SJCRH30 (cell line): ENCODE measurements at regions not wholly inside any gene's neighbourhood (a gene's known extent, or its start where the extent isn't known, plus 50 kb on each side); places are given as distances from the start of the nearest gene placed in this dataset.
"Not testable (repeated sequence)": the region's sequence is repeated elsewhere in the genome, so short reads cannot be mapped to it uniquely, and the experiment has no call there.

ENCODE experiments used
- DNase-seq, 2 experiments: peaks; one replicate each; pipeline ENCODE4 v3.0.0-alpha.2; 2015 to 2020
- H3K27ac ChIP-seq: fragments of 250-450 bp; sonication (Bioruptor Pico); 2 replicates; pipeline ENCODE4 v1.5.1; 2020; ENCODE audit warnings: mild to moderate bottlenecking, moderate library complexity
- H3K27me3 ChIP-seq: fragments of 250-450 bp; sonication (Bioruptor Pico); 2 replicates; pipeline ENCODE4 v1.5.1; 2020; ENCODE audit warnings: mild to moderate bottlenecking, moderate library complexity
- H3K36me3 ChIP-seq: fragments of 250-450 bp; sonication (Bioruptor Pico); 2 replicates; pipeline ENCODE4 v1.5.1; 2020; ENCODE audit warnings: mild to moderate bottlenecking, moderate library complexity
- H3K4me1 ChIP-seq: fragments of 250-450 bp; sonication (Bioruptor Pico); 2 replicates; pipeline ENCODE4 v1.5.1; 2020; ENCODE audit warnings: mild to moderate bottlenecking, moderate library complexity
- H3K4me3 ChIP-seq: fragments of 250-450 bp; sonication (Bioruptor Pico); 2 replicates; pipeline ENCODE4 v1.5.1; 2020; ENCODE audit warnings: mild to moderate bottlenecking, moderate library complexity
- H3K9me3 ChIP-seq: fragments of 250-450 bp; sonication (Bioruptor Pico); replicated peaks from 2 replicates; pipeline ENCODE4 v1.5.1; 2020; ENCODE audit warnings: mild to moderate bottlenecking, moderate library complexity

DNA sequence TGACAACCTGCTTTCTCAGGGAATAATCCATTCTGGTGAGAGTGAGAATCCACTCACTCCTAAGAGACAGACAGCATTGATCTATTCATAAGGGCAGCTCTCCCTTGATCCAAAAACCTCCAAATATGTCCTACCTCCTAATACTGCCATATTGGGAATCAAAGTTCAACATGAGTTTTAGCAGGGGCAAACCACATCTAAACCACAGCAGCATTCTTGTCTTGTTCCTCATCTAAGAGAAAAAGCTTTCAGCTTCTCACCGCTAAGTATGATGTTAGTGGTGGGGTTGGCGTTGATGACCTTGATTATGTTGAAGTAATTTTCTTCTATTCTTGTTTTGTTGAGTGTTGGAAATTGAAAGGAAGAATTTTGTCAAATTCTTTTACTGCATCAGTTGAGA lies 69.6 kb downstream of the SERTM2 start:
- no peak overlapping the region for H3K27ac ChIP-seq
- H3K36me3 ChIP-seq, result no peaks in the 10 kb centered on the region
- H3K9me3 ChIP-seq, result no peaks in the 10 kb centered on the region; the same call in 1 of the 2 replicates
- no peak for DNase-seq
- peaks cover 2% of the 10 kb centered on the region; the same call in 1 of the 2 replicates for H3K27me3 ChIP-seq
- peaks cover 2% of the 10 kb centered on the region; the same call in 1 of the 2 replicates for H3K4me1 ChIP-seq
- H3K4me3 ChIP-seq, result no peak overlapping the region

DNA sequence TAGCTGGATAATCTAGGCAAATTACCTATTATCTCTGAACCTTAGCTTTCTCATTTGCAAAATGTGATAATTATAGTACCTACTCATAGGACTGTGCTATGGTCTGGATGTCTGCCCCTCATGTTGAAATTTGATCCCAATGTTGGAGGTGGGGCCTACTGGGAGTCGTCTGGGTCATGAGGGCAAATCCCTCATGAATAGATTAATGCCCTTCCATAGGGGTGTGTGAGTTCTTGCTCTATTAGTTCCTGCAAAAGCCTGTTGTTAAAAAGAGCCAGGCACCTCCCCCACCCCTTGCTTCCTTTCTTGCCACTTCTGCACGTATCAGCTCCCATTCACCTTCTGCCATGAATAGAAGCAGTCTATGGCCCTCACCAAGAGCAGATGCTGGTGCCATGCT lies 73.9 kb downstream of the SERTM2 start:
- Histone ChIP-seq H3K27me3 (no peaks in the 10 kb centered on the region), H3K4me3 (no peak overlapping the region), H3K4me1 (peaks cover 2% of the 10 kb centered on the region; the same call in 1 of the 2 replicates), H3K27ac (no peak overlapping the region), H3K36me3 (no peaks in the 10 kb centered on the region), H3K9me3 (no peaks in the 10 kb centered on the region)
- DNase-seq, result peak in 1 of 2 experiments; percentile 19

DNA sequence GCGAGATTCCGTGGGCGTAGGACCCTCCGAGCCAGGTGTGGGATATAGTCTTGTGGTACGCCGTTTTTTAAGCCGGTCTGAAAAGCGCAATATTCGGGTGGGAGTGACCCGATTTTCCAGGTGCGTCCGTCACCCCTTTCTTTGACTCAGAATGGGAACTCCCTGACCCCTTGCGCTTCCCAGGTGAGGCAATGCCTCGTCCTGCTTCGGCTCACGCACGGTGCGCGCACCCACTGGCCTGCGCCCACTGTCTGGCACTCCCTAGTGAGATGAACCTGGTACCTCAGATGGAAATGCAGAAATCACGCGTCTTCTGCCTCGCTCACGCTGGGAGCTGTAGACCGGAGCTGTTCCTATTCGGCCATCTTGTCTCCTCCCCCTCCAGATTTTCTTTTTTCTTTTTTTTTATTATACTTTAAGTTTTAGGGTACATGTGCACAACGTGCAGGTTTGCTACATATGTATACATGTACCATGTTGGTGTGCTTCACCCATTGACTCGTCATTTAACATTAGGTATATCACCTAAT lies 83.0 kb downstream of the SERTM2 start:
- H3K36me3 ChIP-seq, H3K4me3 ChIP-seq, DNase-seq, H3K9me3 ChIP-seq, H3K27me3 ChIP-seq, H3K4me1 ChIP-seq, H3K27ac ChIP-seq: not testable (repeated sequence)

DNA sequence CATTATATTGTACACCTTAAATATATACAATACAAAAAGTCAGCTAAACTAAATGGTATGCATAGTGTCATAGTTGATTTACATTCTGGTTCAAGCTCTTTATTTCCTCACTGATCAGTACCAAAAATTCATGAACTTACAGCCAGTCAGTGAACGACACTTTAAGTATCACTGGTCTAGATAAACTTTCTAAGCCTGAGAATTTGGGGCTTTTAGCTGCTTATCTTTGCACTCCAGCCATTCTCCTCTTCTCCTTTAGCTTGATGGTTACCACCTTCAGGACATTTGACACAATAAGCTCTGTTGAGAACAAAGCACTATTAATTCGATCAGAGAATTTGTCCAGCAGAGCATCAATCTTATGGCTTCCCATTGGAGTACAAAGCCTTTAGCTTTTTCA lies 83.0 kb upstream of the ALG13 start:
- Histone ChIP-seq H3K36me3 (no peaks in the 10 kb centered on the region), H3K27ac (no peak overlapping the region), H3K4me3 (no peak overlapping the region), H3K27me3 (no peaks in the 10 kb centered on the region), H3K4me1 (no peaks in the 10 kb centered on the region), H3K9me3 (no peaks in the 10 kb centered on the region)
- DNase-seq, result no peak

DNA sequence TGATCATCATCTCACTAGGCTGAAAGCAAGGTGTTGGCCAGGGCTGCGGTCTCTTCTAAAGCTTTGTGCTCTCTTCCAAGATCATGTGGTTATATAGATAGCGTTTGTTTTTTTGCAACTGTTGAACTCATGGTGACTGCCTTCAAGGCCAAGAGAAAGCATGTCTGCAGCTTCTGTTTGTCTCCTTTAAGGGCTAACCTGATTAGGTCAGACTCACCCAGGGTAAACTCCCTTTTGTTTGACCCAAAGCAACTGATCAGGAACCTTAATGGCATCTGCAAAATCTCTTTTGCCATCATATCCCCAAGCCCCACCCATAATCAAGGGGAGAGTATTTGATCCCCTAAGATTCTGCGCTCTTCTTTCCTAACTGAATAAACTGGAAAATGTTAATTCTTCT lies 72.2 kb upstream of the ALG13 start:
- no peaks in the 10 kb centered on the region for H3K9me3 ChIP-seq
- H3K27ac ChIP-seq, result no peak overlapping the region
- H3K4me1 ChIP-seq, result no peaks in the 10 kb centered on the region
- H3K36me3 ChIP-seq, result no peaks in the 10 kb centered on the region
- no peaks in the 10 kb centered on the region for H3K27me3 ChIP-seq
- H3K4me3 ChIP-seq, result no peak overlapping the region
- DNase-seq, result no peak

DNA sequence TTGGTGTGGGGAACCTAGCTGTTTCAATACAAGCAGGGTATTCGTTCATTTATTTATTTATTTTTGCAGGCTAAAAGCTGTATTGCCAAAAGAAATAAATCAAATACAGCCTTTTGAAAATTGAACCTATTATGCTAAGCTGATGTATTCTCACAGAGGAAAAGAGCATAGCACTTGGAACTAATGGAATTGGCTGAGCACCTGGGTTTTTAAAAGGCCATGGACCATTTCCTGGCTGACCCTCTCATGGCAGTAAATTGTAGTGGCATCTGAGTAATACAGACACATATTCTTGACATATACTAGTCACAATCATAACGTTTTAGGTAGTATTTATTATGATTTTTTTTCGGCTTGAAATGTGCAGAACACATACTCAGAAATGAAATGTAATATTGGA lies 71.8 kb upstream of the ALG13 start:
- H3K27ac ChIP-seq, result no peak overlapping the region
- H3K9me3 ChIP-seq, result no peaks in the 10 kb centered on the region
- DNase-seq, result no peak
- no peaks in the 10 kb centered on the region for H3K27me3 ChIP-seq
- H3K4me1 ChIP-seq, result no peaks in the 10 kb centered on the region
- no peaks in the 10 kb centered on the region for H3K36me3 ChIP-seq
- H3K4me3 ChIP-seq, result no peak overlapping the region

DNA sequence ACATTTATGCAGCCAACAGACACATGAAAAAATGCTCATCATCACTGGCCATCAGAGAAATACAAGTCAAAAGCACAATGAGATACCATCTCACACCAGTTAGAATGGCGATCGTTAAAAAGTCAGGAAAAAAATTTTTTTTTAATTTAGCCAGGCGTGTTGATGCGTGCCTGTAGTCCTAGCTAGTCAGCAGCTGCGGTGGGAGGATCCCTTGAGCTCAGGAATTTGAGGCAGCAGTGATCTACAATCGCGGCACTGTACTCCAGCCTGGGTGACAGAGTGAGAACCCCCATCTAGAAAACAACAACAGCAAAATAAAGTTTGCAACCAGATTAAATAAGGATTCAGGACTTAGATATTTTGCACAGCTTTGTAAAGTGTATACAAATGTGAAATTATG lies 65.7 kb upstream of the ALG13 start:
- peak; percentile 43 to 54 for DNase-seq
- H3K4me3 ChIP-seq, result no peak overlapping the region
- H3K27ac ChIP-seq, result no peak overlapping the region
- H3K9me3 ChIP-seq, result no peaks in the 10 kb centered on the region
- no peaks in the 10 kb centered on the region for H3K36me3 ChIP-seq
- no peaks in the 10 kb centered on the region for H3K27me3 ChIP-seq
- H3K4me1 ChIP-seq, result 0 out of 2 replicates have a peak, but pooled peaks cover 4% of the 10 kb centered on the region

DNA sequence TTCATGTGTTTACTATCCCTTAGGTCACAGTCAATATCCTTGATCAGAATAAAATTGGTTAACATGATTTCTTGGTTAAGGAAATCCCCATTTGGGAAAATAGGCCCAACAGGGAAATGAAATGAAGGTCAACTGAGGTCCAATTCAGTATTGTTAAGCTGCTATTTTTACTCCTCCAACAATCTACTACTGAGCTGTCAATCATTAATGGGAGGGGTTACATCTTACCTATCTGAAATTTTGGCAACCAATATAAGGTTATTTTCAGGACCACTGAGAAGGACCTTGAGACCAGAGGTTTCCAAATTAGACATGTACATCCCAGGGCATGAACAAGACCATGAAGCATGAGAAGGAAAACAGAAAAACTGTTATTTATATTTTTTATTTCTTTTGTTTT lies 64.2 kb upstream of the ALG13 start:
- no peaks in the 10 kb centered on the region for H3K9me3 ChIP-seq
- no peaks in the 10 kb centered on the region for H3K36me3 ChIP-seq

DNA sequence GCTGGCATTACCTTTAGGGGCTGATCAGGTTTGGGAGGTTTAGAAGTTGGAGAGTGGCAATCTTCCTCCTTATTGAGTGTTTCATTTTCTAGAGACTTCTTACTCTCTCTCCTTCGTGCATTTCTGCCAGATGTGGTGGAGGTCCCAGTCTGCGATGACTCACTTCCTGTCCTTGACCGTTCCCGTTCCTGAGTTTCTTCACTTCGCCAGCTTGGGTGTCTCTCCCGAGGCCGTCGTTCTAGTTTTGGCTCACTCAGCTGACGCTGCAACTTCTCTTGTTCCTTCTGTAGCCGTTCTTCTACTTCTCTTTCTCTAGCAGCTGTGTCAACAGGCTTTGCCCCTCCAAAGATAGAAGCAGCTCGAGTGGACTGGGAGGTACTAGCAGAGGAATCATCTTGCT lies 60.9 kb upstream of the ALG13 start:
- H3K27ac ChIP-seq, H3K36me3 ChIP-seq, H3K27me3 ChIP-seq, H3K4me3 ChIP-seq, H3K9me3 ChIP-seq, H3K4me1 ChIP-seq: not testable (repeated sequence)
- peak in 1 of 2 experiments; percentile 8 for DNase-seq

More for the DNA sequence above, 64.2 kb upstream of the ALG13 start:
- no peak for DNase-seq
- Histone ChIP-seq H3K4me3 (no peak overlapping the region), H3K4me1 (0 out of 2 replicates have a peak, but pooled peaks cover 4% of the 10 kb centered on the region), H3K27me3 (no peaks in the 10 kb centered on the region), H3K27ac (no peak overlapping the region)

DNA sequence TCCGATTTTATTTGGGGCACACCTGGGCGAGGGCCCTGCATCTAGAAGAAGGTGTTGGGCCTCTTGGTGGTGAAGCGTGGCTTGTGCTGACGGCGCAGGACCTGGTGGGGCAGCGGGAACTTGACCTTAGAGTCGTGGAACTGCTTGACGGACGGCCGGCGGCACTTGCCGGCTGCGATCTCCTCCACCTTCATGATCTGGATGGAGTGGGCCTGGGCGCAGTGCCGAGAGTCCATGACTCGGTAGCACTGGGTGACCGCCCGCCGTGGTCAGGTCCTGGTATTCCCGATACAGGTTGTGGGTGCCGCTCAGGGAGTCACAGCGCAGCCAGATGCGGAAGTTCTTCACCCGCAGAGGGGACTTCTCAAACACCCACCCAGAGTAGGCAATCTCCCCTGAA lies 56.8 kb upstream of the ALG13 start:
- Histone ChIP-seq H3K36me3 (no peaks in the 10 kb centered on the region), H3K9me3 (no peaks in the 10 kb centered on the region), H3K27me3 (no peaks in the 10 kb centered on the region), H3K27ac (no peak overlapping the region), H3K4me3 (no peak overlapping the region), H3K4me1 (no peaks in the 10 kb centered on the region)
- no peak for DNase-seq

DNA sequence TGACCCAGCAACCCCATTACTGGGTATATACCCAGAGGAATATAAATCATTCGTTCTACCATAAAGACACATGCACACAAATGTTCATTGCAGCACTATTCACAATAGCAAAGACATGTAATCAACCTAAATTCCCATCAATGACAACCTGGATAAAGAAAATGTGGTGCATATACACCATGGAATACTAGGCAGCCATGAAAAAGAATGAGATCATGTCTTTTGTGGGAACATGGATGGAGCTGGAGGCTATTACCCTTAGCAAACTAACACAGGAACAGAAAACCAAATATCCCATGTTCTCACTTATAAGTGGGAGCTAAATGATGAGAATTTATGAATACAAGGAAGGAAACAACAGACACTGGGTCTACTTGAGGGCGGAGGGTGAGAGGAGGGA lies 53.7 kb upstream of the ALG13 start:
- not testable (repeated sequence) for H3K36me3 ChIP-seq, H3K27ac ChIP-seq, H3K4me1 ChIP-seq, H3K9me3 ChIP-seq, H3K27me3 ChIP-seq, H3K4me3 ChIP-seq, DNase-seq
